Caco-2 (cell line): ENCODE measurements at regions not wholly inside any gene's neighbourhood (a gene's known extent, or its start where the extent isn't known, plus 50 kb on each side); places are given as distances from the start of the nearest gene placed in this dataset.

Experiments
- BruUV-seq: library from RNA; stranded (reverse); fragments of 400-500 nt; replicated peaks from 2 replicates; lab custom pipeline; 2021; lab: Mats Ljungman, UMichigan
- CTCF ChIA-PET: fragments of 300-600 bp; sonication (Branson Sonifier 250); formaldehyde crosslinking; loops from one replicate; lab custom pipeline; 2022; ENCODE audit warnings: antibody characterized with exemption; lab: Charles Lee
- POLR2A ChIA-PET: fragments of 300-600 bp; sonication (Branson Sonifier 250); formaldehyde crosslinking; loops from one replicate; lab custom pipeline; 2022; ENCODE audit warnings: antibody characterized with exemption; lab: Charles Lee
- DNase-seq, 2 experiments: peaks; one replicate each; pipeline versions ENCODE4 v3.0.0 to v3.0.0-alpha.2; 2020 to 2022
- H3K27me3 ChIP-seq: replicated peaks from 2 replicates; pipeline ENCODE4 v1.6.0; 2011; ENCODE audit warnings: low read length; ENCODE audit not compliant: control insufficient read depth, insufficient read depth
- H3K36me3 ChIP-seq: 2 replicates; pipeline ENCODE4 v1.5.1; 2011; ENCODE audit warnings: low read length; ENCODE audit not compliant: control insufficient read depth, insufficient read depth
- H3K4me1 ChIP-seq: fragments of 250-450 bp; sonication (Bioruptor Pico); 2 replicates; pipeline ENCODE4 v1.5.1; 2020; ENCODE audit warnings: mild to moderate bottlenecking
- H3K4me3 ChIP-seq: 2 replicates; pipeline ENCODE4 v1.5.1; 2011; ENCODE audit warnings: low read depth, mild to moderate bottlenecking, control low read depth, low read length
- H3K9me3 ChIP-seq: fragments of 250-450 bp; sonication (Bioruptor Pico); 2 replicates; pipeline ENCODE4 v1.5.1; 2020; ENCODE audit warnings: mild to moderate bottlenecking, moderate library complexity
- H3K27ac Mint-ChIP-seq: one replicate; pipeline ENCODE4 v1.8.0; 2022; ENCODE audit warnings: mixed read lengths; ENCODE audit not compliant: unreplicated experiment
- H3K27me3 Mint-ChIP-seq: one replicate; pipeline ENCODE4 v1.8.0; 2022; ENCODE audit warnings: mixed read lengths; ENCODE audit not compliant: insufficient read depth, unreplicated experiment
- H3K36me3 Mint-ChIP-seq: one replicate; pipeline ENCODE4 v1.8.0; 2022; ENCODE audit warnings: mild to moderate bottlenecking, mixed read lengths; ENCODE audit not compliant: insufficient read depth, unreplicated experiment
- H3K4me1 Mint-ChIP-seq: one replicate; pipeline ENCODE4 v1.8.0; 2022; ENCODE audit warnings: low read depth, mixed read lengths; ENCODE audit not compliant: unreplicated experiment
- H3K4me3 Mint-ChIP-seq: one replicate; pipeline ENCODE4 v1.8.0; 2022; ENCODE audit warnings: mild to moderate bottlenecking, moderate library complexity, mixed read lengths; ENCODE audit not compliant: unreplicated experiment
- H3K9me3 Mint-ChIP-seq: one replicate; pipeline ENCODE4 v1.8.0; 2022; ENCODE audit warnings: mixed read lengths; ENCODE audit not compliant: unreplicated experiment
- CTCF ChIP-seq, 2 experiments: fragments of 200-600 bp in 1 of 2; IDR thresholded peaks; 1 replicate in 1 of 2; 2 replicates in 1 of 2; pipeline versions ENCODE4 v1.5.1 to v1.8.0; 2011 to 2022; ENCODE audit warnings: antibody characterized with exemption in 1 of 2, control low read depth in 1 of 2, inconsistent platforms in 1 of 2, low read depth in 1 of 2, low read length in 1 of 2, mild to moderate bottlenecking in 1 of 2, moderate library complexity in 1 of 2; ENCODE audit not compliant: insufficient read depth in 1 of 2, severe bottlenecking in 1 of 2, unreplicated experiment in 1 of 2
- intact Hi-C: fragments of 100-400 bp; cut with micrococcal nuclease; formaldehyde crosslinking; loops from one replicate; pipeline ENCODE4 v1.10.0; 2022; ENCODE audit not compliant: unreplicated experiment

- Histone ChIP-seq H3K4me3 (no peak overlapping the region), H3K4me1 (no peaks in the 10 kb centered on the region), H3K36me3 (no peaks in the 10 kb centered on the region), H3K27me3 (no peaks in the 10 kb centered on the region), H3K9me3 (no peaks in the 10 kb centered on the region)
- no peak overlapping the region for H3K27ac Mint-ChIP-seq
- no peak overlapping the region for H3K4me3 Mint-ChIP-seq
- no peak for TF ChIP-seq CTCF (IDR thresholded peaks at IDR 0.05; ENCODE audit: insufficient read depth in 1 of 2, low read depth in 1 of 2, low read length in 1 of 2, severe bottlenecking in 1 of 2, unreplicated experiment in 1 of 2)
- H3K9me3 Mint-ChIP-seq, result no peaks in the 10 kb centered on the region
- H3K4me1 Mint-ChIP-seq, result no peaks in the 10 kb centered on the region
- H3K36me3 Mint-ChIP-seq, result no peaks in the 10 kb centered on the region
- DNase-seq, result no peak
- BruUV-seq, result no TSS peak
- CTCF ChIA-PET, result no interaction called here
- POLR2A ChIA-PET, result no interaction called here
- intact Hi-C loops, result no loop called here
- H3K27me3 Mint-ChIP-seq, result no peaks in the 10 kb centered on the region
Observed at GRCh38 chr1:191306916-191307315, 829.3 kb upstream of the BRINP3 start.

GRCh38 chr1:191320062-191320461 lies 838.2 kb upstream of the RGS18 start:
- Mint-ChIP-seq H3K4me3 (no peak overlapping the region), H3K4me1 (no peaks in the 10 kb centered on the region), H3K27ac (no peak overlapping the region), H3K9me3 (no peaks in the 10 kb centered on the region), H3K36me3 (no peaks in the 10 kb centered on the region), H3K27me3 (no peaks in the 10 kb centered on the region)
- Histone ChIP-seq H3K9me3 (no peaks in the 10 kb centered on the region), H3K27me3 (no peaks in the 10 kb centered on the region), H3K4me1 (no peaks in the 10 kb centered on the region), H3K4me3 (no peak overlapping the region), H3K36me3 (no peaks in the 10 kb centered on the region)
- ChIA-PET CTCF (no interaction called here), POLR2A (no interaction called here)
- BruUV-seq, result no TSS peak
- intact Hi-C loops, result no loop called here
- no peak for TF ChIP-seq CTCF (IDR thresholded peaks at IDR 0.05; ENCODE audit: insufficient read depth in 1 of 2, low read depth in 1 of 2, low read length in 1 of 2, severe bottlenecking in 1 of 2, unreplicated experiment in 1 of 2)
- DNase-seq, result no peak

- Histone ChIP-seq H3K36me3 (no peaks in the 10 kb centered on the region), H3K27me3 (no peaks in the 10 kb centered on the region), H3K4me1 (no peaks in the 10 kb centered on the region), H3K9me3 (no peaks in the 10 kb centered on the region), H3K4me3 (no peak overlapping the region)
- no TSS peak for BruUV-seq
- no peak for TF ChIP-seq CTCF (IDR thresholded peaks at IDR 0.05; ENCODE audit: insufficient read depth in 1 of 2, low read depth in 1 of 2, low read length in 1 of 2, severe bottlenecking in 1 of 2, unreplicated experiment in 1 of 2)
- no peak for DNase-seq
- intact Hi-C loops, result no loop called here
- Mint-ChIP-seq H3K4me1 (no peaks in the 10 kb centered on the region), H3K27ac (no peak overlapping the region), H3K9me3 (no peaks in the 10 kb centered on the region), H3K4me3 (no peak overlapping the region), H3K36me3 (no peaks in the 10 kb centered on the region), H3K27me3 (no peaks in the 10 kb centered on the region)
- ChIA-PET POLR2A (no interaction called here), CTCF (no interaction called here)
Observed at GRCh38 chr1:191327868-191328267, 830.4 kb upstream of the RGS18 start.
